Kidney epithelial cell (primary cell): ENCODE measurements at regions not wholly inside any gene's neighbourhood (a gene's known extent, or its start where the extent isn't known, plus 50 kb on each side); places are given as distances from the start of the nearest gene placed in this dataset.

Experiments used
- DNase-seq: peaks from one replicate; pipeline ENCODE4 v3.0.0-alpha.2; 2010; ENCODE audit warnings: low read depth
- H3K27me3 ChIP-seq: 2 replicates; pipeline ENCODE4 v1.6.0; 2011; ENCODE audit warnings: low read length; ENCODE audit not compliant: control insufficient read depth, insufficient read depth
- H3K36me3 ChIP-seq: 2 replicates; pipeline ENCODE4 v1.5.1; 2011; ENCODE audit warnings: low read length; ENCODE audit not compliant: control insufficient read depth, insufficient read depth
- H3K4me3 ChIP-seq: 2 replicates; pipeline ENCODE4 v1.5.1; 2011; ENCODE audit warnings: low read depth, mild to moderate bottlenecking, control low read depth, low read length
- CTCF ChIP-seq: IDR thresholded peaks from 2 replicates; pipeline ENCODE4 v1.5.1; 2011; ENCODE audit warnings: mild to moderate bottlenecking, moderate library complexity, low read length, control low read depth, inconsistent platforms; ENCODE audit not compliant: insufficient read depth, poor library complexity, severe bottlenecking

- Histone ChIP-seq H3K36me3 (no peaks in the 10 kb centered on the region), H3K4me3 (no peak overlapping the region), H3K27me3 (no peaks in the 10 kb centered on the region)
- TF ChIP-seq CTCF, result no peak
- no peak for DNase-seq
Measured at GRCh38 chr3:41103200-41103599, 96.1 kb upstream of the CTNNB1 start.

- no peak for TF ChIP-seq CTCF
- H3K36me3 ChIP-seq, result no peaks in the 10 kb centered on the region
Measured at GRCh38 chr3:41104147-41104546, 95.2 kb upstream of the CTNNB1 start.

GRCh38 chr3:41106691-41107090 lies 92.6 kb upstream of the CTNNB1 start:
- Histone ChIP-seq H3K4me3 (no peak overlapping the region), H3K36me3 (no peaks in the 10 kb centered on the region), H3K27me3 (peaks cover 6% of the 10 kb centered on the region)
- no peak for DNase-seq
- TF ChIP-seq CTCF, result no peak

More at GRCh38 chr3:41104147-41104546, 95.2 kb upstream of the CTNNB1 start:
- H3K4me3 ChIP-seq, result no peak overlapping the region
- DNase-seq, result no peak
- H3K27me3 ChIP-seq, result no peaks in the 10 kb centered on the region

- no peak for DNase-seq
- no peak for TF ChIP-seq CTCF
- no peaks in the 10 kb centered on the region for H3K36me3 ChIP-seq
- no peak overlapping the region for H3K4me3 ChIP-seq
- H3K27me3 ChIP-seq, result peaks cover 6% of the 10 kb centered on the region
Measured at GRCh38 chr3:41111011-41111410, 88.3 kb upstream of the CTNNB1 start.

- DNase-seq, result no peak
- TF ChIP-seq CTCF, result no peak
- Histone ChIP-seq H3K4me3 (no peak overlapping the region), H3K27me3 (peaks cover 6% of the 10 kb centered on the region), H3K36me3 (no peaks in the 10 kb centered on the region)
Measured at GRCh38 chr3:41112466-41112865, 86.8 kb upstream of the CTNNB1 start.

GRCh38 chr3:41115069-41115468 lies 84.2 kb upstream of the CTNNB1 start:
- no peak for TF ChIP-seq CTCF
- DNase-seq, result no peak
- Histone ChIP-seq H3K4me3 (no peak overlapping the region), H3K27me3 (peaks cover 4% of the 10 kb centered on the region), H3K36me3 (no peaks in the 10 kb centered on the region)
